MM.1S (cell line): ENCODE measurements at regions not wholly inside any gene's neighbourhood (a gene's known extent, or its start where the extent isn't known, plus 50 kb on each side); places are given as distances from the start of the nearest gene placed in this dataset.

Experiments used
- DNase-seq: peaks from one replicate; pipeline ENCODE4 v3.0.0-alpha.2; 2015
- H2AFZ ChIP-seq: fragments of 300-600 bp; sonication (generic); 2 replicates; pipeline ENCODE4 v1.6.0; 2016; ENCODE audit warnings: antibody characterized with exemption, low read length
- H3F3A ChIP-seq: fragments of 300-600 bp; sonication (generic); 2 replicates; pipeline ENCODE4 v1.6.1; 2016; ENCODE audit warnings: mild to moderate bottlenecking, antibody characterized with exemption, low read length, moderate library complexity, mixed read lengths; ENCODE audit not compliant: insufficient read depth
- H3K27ac ChIP-seq: fragments of 300-600 bp; sonication (generic); 2 replicates; pipeline ENCODE4 v1.5.1; 2016; ENCODE audit warnings: mild to moderate bottlenecking, low read length
- H3K27me3 ChIP-seq: fragments of 300-600 bp; sonication (generic); replicated peaks from 2 replicates; pipeline ENCODE4 v1.6.0; 2016; ENCODE audit warnings: low read length; ENCODE audit not compliant: insufficient read depth
- H3K36me3 ChIP-seq: fragments of 300-600 bp; sonication (generic); replicated peaks from 2 replicates; pipeline ENCODE4 v1.6.1; 2016; ENCODE audit warnings: mild to moderate bottlenecking, low read length, mixed read lengths; ENCODE audit not compliant: insufficient read depth
- H3K4me1 ChIP-seq: fragments of 300-600 bp; sonication (generic); 2 replicates; pipeline ENCODE4 v1.6.1; 2016; ENCODE audit warnings: low read length, mixed read lengths
- H3K4me2 ChIP-seq: fragments of 300-600 bp; sonication (generic); 2 replicates; pipeline ENCODE4 v1.6.0; 2016; ENCODE audit warnings: low read depth, low read length
- H3K4me3 ChIP-seq: fragments of 300-600 bp; sonication (generic); 2 replicates; pipeline ENCODE4 v1.5.1; 2016; ENCODE audit warnings: low read length, mixed read lengths
- H3K79me2 ChIP-seq: fragments of 300-600 bp; sonication (generic); 2 replicates; pipeline ENCODE4 v1.6.1; 2016; ENCODE audit warnings: mixed run types, low read length, mixed read lengths
- H3K9ac ChIP-seq: fragments of 300-600 bp; sonication (generic); 2 replicates; pipeline ENCODE4 v1.6.1; 2016; ENCODE audit warnings: low read length, mixed read lengths
- H3K9me2 ChIP-seq: fragments of 300-600 bp; sonication (generic); replicated peaks from 2 replicates; pipeline ENCODE4 v1.6.1; 2016; ENCODE audit warnings: mild to moderate bottlenecking, low read length, mixed read lengths; ENCODE audit not compliant: insufficient read depth
- H3K9me3 ChIP-seq: fragments of 300-600 bp; sonication (generic); replicated peaks from 2 replicates; pipeline ENCODE4 v1.6.1; 2016; ENCODE audit warnings: mild to moderate bottlenecking, low read length, mixed read lengths; ENCODE audit not compliant: insufficient read depth
- H4K20me1 ChIP-seq: fragments of 300-600 bp; sonication (generic); 2 replicates; pipeline ENCODE4 v1.6.1; 2016; ENCODE audit warnings: mild to moderate bottlenecking, low read length, moderate library complexity, mixed read lengths; ENCODE audit not compliant: insufficient read depth
- CTCF ChIP-seq: fragments of 300-600 bp; sonication (generic); IDR thresholded peaks from 2 replicates; pipeline ENCODE4 v1.5.1; 2016; ENCODE audit warnings: antibody characterized with exemption, low read length, mixed read lengths
- EZH2 ChIP-seq: fragments of 300-600 bp; sonication (generic); optimal IDR thresholded peaks from 2 replicates; pipeline ENCODE3; 2017; ENCODE audit warnings: low read depth, mild to moderate bottlenecking, antibody characterized with exemption, low read length, mixed read lengths
- EZH2phosphoT487 ChIP-seq: fragments of 300-600 bp; sonication (generic); IDR thresholded peaks from 2 replicates; pipeline ENCODE4 v1.6.1; 2018; ENCODE audit warnings: antibody characterized with exemption, low read length

DNA sequence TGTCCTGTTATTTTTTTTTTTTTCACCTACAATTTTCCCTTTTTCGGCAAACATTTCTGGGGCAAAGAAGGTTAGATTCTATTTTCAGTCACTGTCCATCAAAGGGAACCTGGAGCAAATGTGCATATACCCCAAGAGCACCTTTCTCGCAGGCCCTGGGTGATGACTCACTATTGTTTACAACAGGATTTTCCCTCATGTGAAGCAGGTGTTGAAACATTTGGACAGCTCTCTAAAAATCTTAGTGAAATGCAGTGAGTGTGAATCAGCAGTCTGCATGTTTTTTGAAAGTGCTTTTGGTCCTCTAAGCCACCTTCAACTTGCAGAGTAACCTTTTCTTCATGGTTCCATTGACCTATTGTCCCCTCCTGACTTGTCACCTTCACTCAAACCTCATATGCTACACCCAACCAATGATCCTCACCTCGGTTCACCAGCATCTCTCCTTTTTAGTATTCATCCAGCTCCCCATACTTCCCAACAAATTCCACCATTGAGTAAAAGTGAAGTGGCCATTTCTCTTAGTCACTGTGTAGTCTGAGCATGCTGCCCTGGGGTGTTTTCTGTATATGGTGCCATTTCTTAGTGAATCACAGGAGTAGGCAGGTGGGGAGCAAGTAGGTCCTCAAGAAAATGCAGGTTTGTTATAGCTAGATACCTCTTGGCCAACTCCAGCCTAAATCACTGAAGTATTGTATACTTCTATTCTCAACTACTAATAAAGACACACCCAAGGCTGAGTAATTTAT lies 260.2 kb downstream of the BMP4 start:
- H3K9me2 ChIP-seq = no peaks in the 10 kb centered on the region
- no peak overlapping the region for H3K4me2 ChIP-seq
- no peak overlapping the region for H3K27ac ChIP-seq
- H3K4me1 ChIP-seq = no peaks in the 10 kb centered on the region
- H4K20me1 ChIP-seq = no peaks in the 10 kb centered on the region
- no peak overlapping the region for H3K9ac ChIP-seq
- H3K79me2 ChIP-seq = no peaks in the 10 kb centered on the region
- no peaks in the 10 kb centered on the region for H3F3A ChIP-seq
- H2AFZ ChIP-seq = no peak overlapping the region
- H3K9me3 ChIP-seq = no peaks in the 10 kb centered on the region
- H3K27me3 ChIP-seq = no peaks in the 10 kb centered on the region
- H3K4me3 ChIP-seq = no peak overlapping the region
- no peak for DNase-seq
- no peak for TF ChIP-seq EZH2phosphoT487
- no peak for TF ChIP-seq CTCF
- TF ChIP-seq EZH2 = no peak
- H3K36me3 ChIP-seq = no peaks in the 10 kb centered on the region

DNA sequence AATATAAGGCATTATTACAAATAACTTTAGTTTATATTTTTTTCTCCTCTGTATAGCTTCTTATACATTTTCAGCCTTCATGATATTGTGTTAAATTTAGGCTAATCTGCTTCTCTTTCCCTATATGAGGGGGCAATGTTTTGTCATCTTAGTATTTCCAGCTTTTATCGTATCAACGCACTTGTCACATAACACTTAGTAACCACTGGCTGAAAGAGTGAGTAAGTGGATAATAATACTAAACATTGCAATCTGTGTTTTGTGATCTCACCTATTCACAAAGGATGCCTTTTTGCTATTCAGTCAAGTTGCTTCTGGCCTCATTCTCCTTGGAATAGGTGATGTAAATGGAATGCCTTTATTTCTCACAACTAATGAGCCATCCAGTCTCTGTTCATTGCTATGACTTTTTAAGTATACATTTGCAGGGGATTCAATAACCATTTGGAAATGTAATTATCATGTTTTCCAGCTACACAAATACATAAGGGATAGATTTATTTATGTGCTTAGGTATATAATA lies 260.9 kb downstream of the BMP4 start:
- H3K4me2 ChIP-seq = no peak overlapping the region
- H3K9me3 ChIP-seq = no peaks in the 10 kb centered on the region
- TF ChIP-seq CTCF (no peak), EZH2phosphoT487 (no peak), EZH2 (no peak)
- H3K9me2 ChIP-seq = no peaks in the 10 kb centered on the region
- H4K20me1 ChIP-seq = no peaks in the 10 kb centered on the region
- H3K36me3 ChIP-seq = no peaks in the 10 kb centered on the region
- H3K27ac ChIP-seq = no peak overlapping the region
- no peak for DNase-seq
- H3K27me3 ChIP-seq = no peaks in the 10 kb centered on the region
- no peak overlapping the region for H3K9ac ChIP-seq
- no peaks in the 10 kb centered on the region for H3K79me2 ChIP-seq
- H3F3A ChIP-seq = no peaks in the 10 kb centered on the region
- H2AFZ ChIP-seq = no peak overlapping the region
- no peaks in the 10 kb centered on the region for H3K4me1 ChIP-seq
- H3K4me3 ChIP-seq = no peak overlapping the region

GRCh38 chr14:53692885-53693284 lies 263.7 kb downstream of the BMP4 start:
- Histone ChIP-seq H3K79me2 (no peaks in the 10 kb centered on the region), H2AFZ (no peak overlapping the region), H3K4me2 (no peak overlapping the region), H3K4me1 (no peaks in the 10 kb centered on the region), H3K4me3 (no peak overlapping the region), H3K9me2 (no peaks in the 10 kb centered on the region), H4K20me1 (no peaks in the 10 kb centered on the region), H3F3A (no peaks in the 10 kb centered on the region), H3K36me3 (no peaks in the 10 kb centered on the region), H3K9ac (no peak overlapping the region), H3K27me3 (no peaks in the 10 kb centered on the region), H3K27ac (no peak overlapping the region), H3K9me3 (no peaks in the 10 kb centered on the region)
- no peak for DNase-seq
- TF ChIP-seq EZH2phosphoT487 = no peak
- no peak for TF ChIP-seq CTCF
- TF ChIP-seq EZH2 = no peak
